SK-N-SH treated with all-trans-retinoic acid at 6 μM for 48 hours (cell line): ENCODE measurements at regions not wholly inside any gene's neighbourhood (a gene's known extent, or its start where the extent isn't known, plus 50 kb on each side); places are given as distances from the start of the nearest gene placed in this dataset.
"Not testable (repeated sequence)": the region's sequence is repeated elsewhere in the genome, so short reads cannot be mapped to it uniquely, and the experiment has no call there.

Source experiments
- ATAC-seq: fragments of 200-7000 bp; cut with Tn5 transposase; 3 replicates; pipeline ENCODE4 v1.9.1; 2020; ENCODE audit warnings: mild to moderate bottlenecking, moderate library complexity
- CREB5 ChIP-seq: fragments of 250-450 bp; sonication (Bioruptor Pico); IDR thresholded peaks from 2 replicates; pipeline ENCODE4 v1.5.1; 2020; ENCODE audit warnings: low read depth, mild to moderate bottlenecking, moderate library complexity
- CSDC2 ChIP-seq: fragments of 250-450 bp; sonication (Bioruptor Pico); IDR thresholded peaks from 2 replicates; pipeline ENCODE4 v1.5.0; 2020; ENCODE audit warnings: mild to moderate bottlenecking, moderate library complexity
- ESRRG ChIP-seq: fragments of 250-450 bp; sonication (Bioruptor Pico); IDR thresholded peaks from 2 replicates; pipeline ENCODE4 v1.6.1; 2021; ENCODE audit warnings: mild to moderate bottlenecking
- GLIS3 ChIP-seq: fragments of 250-450 bp; sonication (Bioruptor Pico); IDR thresholded peaks from 2 replicates; pipeline ENCODE4 v1.5.0; 2020; ENCODE audit warnings: mild to moderate bottlenecking, moderate library complexity
- OSR1 ChIP-seq: fragments of 250-450 bp; sonication (Bioruptor Pico); IDR thresholded peaks from 2 replicates; pipeline ENCODE4 v1.8.0; 2022; ENCODE audit warnings: moderate library complexity, mild to moderate bottlenecking, inconsistent platforms
- PATZ1 ChIP-seq: fragments of 250-450 bp; sonication (Bioruptor Pico); IDR thresholded peaks from 2 replicates; pipeline ENCODE4 v1.8.0; 2020; ENCODE audit warnings: mild to moderate bottlenecking, moderate library complexity, borderline replicate concordance
- PPARA ChIP-seq: fragments of 250-450 bp; sonication (Bioruptor Pico); IDR thresholded peaks from 2 replicates; pipeline ENCODE4 v1.5.0; 2020; ENCODE audit warnings: mild to moderate bottlenecking, borderline replicate concordance
- RARB ChIP-seq: fragments of 250-450 bp; sonication (Bioruptor Pico); IDR thresholded peaks from 2 replicates; pipeline ENCODE4 v1.8.0; 2021; ENCODE audit warnings: mild to moderate bottlenecking, moderate library complexity
- SNAI2 ChIP-seq: fragments of 250-450 bp; sonication (Bioruptor Pico); IDR thresholded peaks from 2 replicates; pipeline ENCODE4 v1.5.0; 2020; ENCODE audit warnings: mild to moderate bottlenecking, moderate library complexity
- TCF4 ChIP-seq: fragments of 250-450 bp; sonication (Bioruptor Pico); IDR thresholded peaks from 2 replicates; pipeline ENCODE4 v1.8.0; 2021; ENCODE audit warnings: mild to moderate bottlenecking, moderate library complexity, borderline replicate concordance
- TOX ChIP-seq: fragments of 250-450 bp; sonication (Bioruptor Pico); IDR thresholded peaks from 2 replicates; pipeline ENCODE4 v1.8.0; 2021; ENCODE audit warnings: mild to moderate bottlenecking, moderate library complexity, borderline replicate concordance
- ZC3H10 ChIP-seq: fragments of 250-450 bp; sonication (Bioruptor Pico); IDR thresholded peaks from 2 replicates; pipeline ENCODE4 v1.5.1; 2021; ENCODE audit warnings: mild to moderate bottlenecking, moderate library complexity
- ZFP3 ChIP-seq: fragments of 250-450 bp; sonication (Bioruptor Pico); IDR thresholded peaks from 2 replicates; pipeline ENCODE4 v1.5.0; 2020; ENCODE audit warnings: mild to moderate bottlenecking, moderate library complexity
- ZFP30 ChIP-seq: fragments of 450-650 bp; formaldehyde crosslinking; IDR thresholded peaks from 2 replicates; pipeline ENCODE4 v1.5.0; 2022; ENCODE audit warnings: mild to moderate bottlenecking, moderate library complexity
- ZNF565 ChIP-seq: fragments of 450-650 bp; formaldehyde crosslinking; conservative IDR thresholded peaks from 2 replicates; pipeline ENCODE4 v1.5.0; 2020; ENCODE audit warnings: low read depth, mild to moderate bottlenecking, moderate library complexity
- ZNF8 ChIP-seq: fragments of 450-650 bp; formaldehyde crosslinking; IDR thresholded peaks from 2 replicates; pipeline ENCODE4 v1.5.0; 2020; ENCODE audit warnings: mild to moderate bottlenecking, moderate library complexity
- TF ChIP-seq, protein P1 (sequence below): fragments of 250-450 bp; sonication (Bioruptor Pico); IDR thresholded peaks from 2 replicates; pipeline ENCODE4 v1.5.1; 2021; ENCODE audit warnings: mild to moderate bottlenecking, moderate library complexity
- TF ChIP-seq, protein P2 (sequence below): fragments of 250-450 bp; sonication (Bioruptor Pico); IDR thresholded peaks from 2 replicates; pipeline ENCODE4 v1.5.0; 2020; ENCODE audit warnings: mild to moderate bottlenecking, moderate library complexity
- TF ChIP-seq, protein P3 (sequence below): fragments of 250-450 bp; sonication (Bioruptor Pico); IDR thresholded peaks from 2 replicates; pipeline ENCODE4 v1.8.0; 2021; ENCODE audit warnings: low read depth, mild to moderate bottlenecking, moderate library complexity, borderline replicate concordance

- no peak for TF ChIP-seq CSDC2
- TF ChIP-seq, protein P1, sequence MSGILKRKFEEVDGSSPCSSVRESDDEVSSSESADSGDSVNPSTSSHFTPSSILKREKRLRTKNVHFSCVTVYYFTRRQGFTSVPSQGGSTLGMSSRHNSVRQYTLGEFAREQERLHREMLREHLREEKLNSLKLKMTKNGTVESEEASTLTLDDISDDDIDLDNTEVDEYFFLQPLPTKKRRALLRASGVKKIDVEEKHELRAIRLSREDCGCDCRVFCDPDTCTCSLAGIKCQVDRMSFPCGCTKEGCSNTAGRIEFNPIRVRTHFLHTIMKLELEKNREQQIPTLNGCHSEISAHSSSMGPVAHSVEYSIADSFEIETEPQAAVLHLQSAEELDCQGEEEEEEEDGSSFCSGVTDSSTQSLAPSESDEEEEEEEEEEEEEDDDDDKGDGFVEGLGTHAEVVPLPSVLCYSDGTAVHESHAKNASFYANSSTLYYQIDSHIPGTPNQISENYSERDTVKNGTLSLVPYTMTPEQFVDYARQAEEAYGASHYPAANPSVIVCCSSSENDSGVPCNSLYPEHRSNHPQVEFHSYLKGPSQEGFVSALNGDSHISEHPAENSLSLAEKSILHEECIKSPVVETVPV (CRISPR knock-in tag), result no peak
- no peak for TF ChIP-seq TCF4 (CRISPR knock-in tag)
- TF ChIP-seq SNAI2 (CRISPR knock-in tag), result no peak
- no peak for TF ChIP-seq ZNF565 (CRISPR knock-in tag)
- no peak for TF ChIP-seq ESRRG
- ATAC-seq, result no peak
These were observed 340.0 kb upstream of the STXBP6 start for GRCh38 chr14:25389948-25390347.

GRCh38 chr14:25381498-25381897 is 331.6 kb upstream of the STXBP6 start:
- TF ChIP-seq, protein P2, sequence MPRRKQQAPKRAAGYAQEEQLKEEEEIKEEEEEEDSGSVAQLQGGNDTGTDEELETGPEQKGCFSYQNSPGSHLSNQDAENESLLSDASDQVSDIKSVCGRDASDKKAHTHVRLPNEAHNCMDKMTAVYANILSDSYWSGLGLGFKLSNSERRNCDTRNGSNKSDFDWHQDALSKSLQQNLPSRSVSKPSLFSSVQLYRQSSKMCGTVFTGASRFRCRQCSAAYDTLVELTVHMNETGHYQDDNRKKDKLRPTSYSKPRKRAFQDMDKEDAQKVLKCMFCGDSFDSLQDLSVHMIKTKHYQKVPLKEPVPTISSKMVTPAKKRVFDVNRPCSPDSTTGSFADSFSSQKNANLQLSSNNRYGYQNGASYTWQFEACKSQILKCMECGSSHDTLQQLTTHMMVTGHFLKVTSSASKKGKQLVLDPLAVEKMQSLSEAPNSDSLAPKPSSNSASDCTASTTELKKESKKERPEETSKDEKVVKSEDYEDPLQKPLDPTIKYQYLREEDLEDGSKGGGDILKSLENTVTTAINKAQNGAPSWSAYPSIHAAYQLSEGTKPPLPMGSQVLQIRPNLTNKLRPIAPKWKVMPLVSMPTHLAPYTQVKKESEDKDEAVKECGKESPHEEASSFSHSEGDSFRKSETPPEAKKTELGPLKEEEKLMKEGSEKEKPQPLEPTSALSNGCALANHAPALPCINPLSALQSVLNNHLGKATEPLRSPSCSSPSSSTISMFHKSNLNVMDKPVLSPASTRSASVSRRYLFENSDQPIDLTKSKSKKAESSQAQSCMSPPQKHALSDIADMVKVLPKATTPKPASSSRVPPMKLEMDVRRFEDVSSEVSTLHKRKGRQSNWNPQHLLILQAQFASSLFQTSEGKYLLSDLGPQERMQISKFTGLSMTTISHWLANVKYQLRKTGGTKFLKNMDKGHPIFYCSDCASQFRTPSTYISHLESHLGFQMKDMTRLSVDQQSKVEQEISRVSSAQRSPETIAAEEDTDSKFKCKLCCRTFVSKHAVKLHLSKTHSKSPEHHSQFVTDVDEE, result no peak
- TF ChIP-seq PATZ1, result no peak
- no peak for TF ChIP-seq ZFP30 (CRISPR knock-in tag)
- no peak for TF ChIP-seq GLIS3
- TF ChIP-seq CREB5 (CRISPR knock-in tag), result no peak
- TF ChIP-seq TCF4 (CRISPR knock-in tag), result no peak
- no peak for TF ChIP-seq ESRRG
- no peak for TF ChIP-seq CSDC2
- no peak for TF ChIP-seq SNAI2 (CRISPR knock-in tag)
- no peak for TF ChIP-seq ZFP3 (CRISPR knock-in tag)
- no peak for TF ChIP-seq ZNF8 (CRISPR knock-in tag)
- no peak for TF ChIP-seq PPARA
- TF ChIP-seq, protein P1 (CRISPR knock-in tag), result no peak
- 0 out of 3 replicates have a peak, but pooled peaks have one; percentile 27 for ATAC-seq

GRCh38 chr14:25375639-25376038 is 325.7 kb upstream of the STXBP6 start:
- no peak for ATAC-seq
- TF ChIP-seq CSDC2, result no peak
- no peak for TF ChIP-seq OSR1 (CRISPR knock-in tag)
- no peak for TF ChIP-seq TOX (CRISPR knock-in tag)
- TF ChIP-seq, protein P3, sequence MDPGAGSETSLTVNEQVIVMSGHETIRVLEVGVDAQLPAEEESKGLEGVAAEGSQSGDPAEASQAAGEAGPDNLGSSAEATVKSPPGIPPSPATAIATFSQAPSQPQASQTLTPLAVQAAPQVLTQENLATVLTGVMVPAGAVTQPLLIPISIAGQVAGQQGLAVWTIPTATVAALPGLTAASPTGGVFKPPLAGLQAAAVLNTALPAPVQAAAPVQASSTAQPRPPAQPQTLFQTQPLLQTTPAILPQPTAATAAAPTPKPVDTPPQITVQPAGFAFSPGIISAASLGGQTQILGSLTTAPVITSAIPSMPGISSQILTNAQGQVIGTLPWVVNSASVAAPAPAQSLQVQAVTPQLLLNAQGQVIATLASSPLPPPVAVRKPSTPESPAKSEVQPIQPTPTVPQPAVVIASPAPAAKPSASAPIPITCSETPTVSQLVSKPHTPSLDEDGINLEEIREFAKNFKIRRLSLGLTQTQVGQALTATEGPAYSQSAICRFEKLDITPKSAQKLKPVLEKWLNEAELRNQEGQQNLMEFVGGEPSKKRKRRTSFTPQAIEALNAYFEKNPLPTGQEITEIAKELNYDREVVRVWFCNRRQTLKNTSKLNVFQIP (CRISPR knock-in tag), result no peak
- TF ChIP-seq ZC3H10 (CRISPR knock-in tag), result no peak
- TF ChIP-seq PPARA, result no peak
- no peak for TF ChIP-seq GLIS3

- TF ChIP-seq OSR1 (CRISPR knock-in tag), result no peak
- no peak for TF ChIP-seq SNAI2 (CRISPR knock-in tag)
- no peak for TF ChIP-seq ZC3H10 (CRISPR knock-in tag)
- TF ChIP-seq PPARA, result no peak
- no peak for TF ChIP-seq ZFP30 (CRISPR knock-in tag)
- TF ChIP-seq RARB (CRISPR knock-in tag), result no peak
- TF ChIP-seq GLIS3, result no peak
- TF ChIP-seq TOX (CRISPR knock-in tag), result no peak
- TF ChIP-seq, protein P1 (CRISPR knock-in tag), result no peak
- ATAC-seq, result no peak
These were observed 321.1 kb upstream of the STXBP6 start for GRCh38 chr14:25371068-25371467.

DNA sequence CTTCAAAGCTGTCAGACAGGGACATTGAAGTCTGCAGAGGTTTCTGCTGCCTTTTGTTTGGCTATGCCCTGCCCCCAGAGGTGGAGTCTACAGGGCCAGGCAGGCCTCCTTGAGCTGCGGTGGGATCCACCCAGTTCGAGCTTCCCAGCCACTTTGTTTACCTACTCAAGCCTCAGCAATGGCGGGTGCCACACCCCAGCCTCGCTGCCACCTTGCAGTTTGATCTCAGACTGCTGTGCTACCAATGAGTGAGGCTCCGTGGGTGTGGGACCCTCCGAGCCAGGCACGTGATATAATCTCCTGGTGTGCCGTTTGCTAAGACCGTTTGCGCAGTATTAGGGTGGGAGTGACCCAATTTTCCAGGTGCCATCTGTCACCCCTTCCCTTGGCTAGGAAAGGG is 320.1 kb upstream of the STXBP6 start:
- not testable (repeated sequence) for ATAC-seq
